RWPE2 (cell line): ENCODE measurements at regions not wholly inside any gene's neighbourhood (a gene's known extent, or its start where the extent isn't known, plus 50 kb on each side); places are given as distances from the start of the nearest gene placed in this dataset.

Experiments
- ATAC-seq: fragments of 200-7000 bp; cut with Tn5 transposase; 3 replicates; pipeline ENCODE4 v1.9.1; 2021; ENCODE audit warnings: low read depth
- DNase-seq: peaks from one replicate; pipeline ENCODE4 v3.0.0-alpha.2; 2020; ENCODE audit warnings: low spot score
- H3K27ac ChIP-seq: fragments of 450-650 bp; 2 replicates; pipeline ENCODE4 v1.5.1; 2017; ENCODE audit warnings: mild to moderate bottlenecking; ENCODE audit not compliant: poor library complexity, severe bottlenecking
- H3K27me3 ChIP-seq: fragments of 250-450 bp; sonication (Bioruptor Pico); 2 replicates; pipeline ENCODE4 v1.5.1; 2021; ENCODE audit warnings: mild to moderate bottlenecking, moderate library complexity; ENCODE audit not compliant: insufficient read depth, poor library complexity, severe bottlenecking
- H3K36me3 ChIP-seq: fragments of 250-450 bp; sonication (Bioruptor Pico); 2 replicates; pipeline ENCODE4 v1.5.1; 2020; ENCODE audit warnings: low read depth, mild to moderate bottlenecking, moderate library complexity
- H3K4me1 ChIP-seq: fragments of 250-450 bp; sonication (Bioruptor Pico); 2 replicates; pipeline ENCODE4 v1.5.1; 2021; ENCODE audit warnings: mild to moderate bottlenecking, moderate library complexity; ENCODE audit not compliant: insufficient read depth, poor library complexity, severe bottlenecking
- H3K4me3 ChIP-seq: fragments of 250-450 bp; sonication (Bioruptor Pico); 2 replicates; pipeline ENCODE4 v1.5.1; 2021; ENCODE audit warnings: mild to moderate bottlenecking, moderate library complexity; ENCODE audit not compliant: severe bottlenecking
- H3K9me3 ChIP-seq: fragments of 250-450 bp; sonication (Bioruptor Pico); 2 replicates; pipeline ENCODE4 v1.5.1; 2021; ENCODE audit warnings: mild to moderate bottlenecking, moderate library complexity; ENCODE audit not compliant: severe bottlenecking
- TF ChIP-seq, protein P1 (sequence below): fragments of 450-650 bp; IDR thresholded peaks from one replicate; pipeline ENCODE4 v1.5.1; 2017; ENCODE audit warnings: mild to moderate bottlenecking, moderate library complexity; ENCODE audit not compliant: poor library complexity, severe bottlenecking

DNA sequence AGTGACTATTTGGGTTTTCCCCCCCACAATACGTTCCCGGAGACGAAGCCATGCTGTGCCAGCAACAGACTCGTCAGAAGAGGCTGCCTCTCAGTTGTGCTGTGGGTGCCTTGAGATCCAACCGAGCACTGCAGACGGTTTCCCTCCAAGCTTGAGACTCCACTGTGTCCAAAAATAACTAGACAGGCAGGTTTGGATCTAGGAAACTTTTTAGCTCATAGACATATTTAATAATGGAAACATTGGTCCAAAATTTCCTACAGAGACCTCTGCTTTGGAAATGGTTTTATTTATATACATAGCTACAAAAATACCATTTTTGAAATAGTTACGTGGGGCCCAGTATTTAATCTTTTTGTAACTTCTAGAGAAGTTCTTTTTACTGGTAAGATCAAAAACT is 63.1 kb upstream of the SPATS2L start:
- Histone ChIP-seq H3K36me3 (no peaks in the 10 kb centered on the region), H3K27me3 (no peaks in the 10 kb centered on the region), H3K9me3 (no peaks in the 10 kb centered on the region), H3K4me1 (no peaks in the 10 kb centered on the region), H3K4me3 (no peak overlapping the region), H3K27ac (no peak overlapping the region)
- TF ChIP-seq, protein P1, sequence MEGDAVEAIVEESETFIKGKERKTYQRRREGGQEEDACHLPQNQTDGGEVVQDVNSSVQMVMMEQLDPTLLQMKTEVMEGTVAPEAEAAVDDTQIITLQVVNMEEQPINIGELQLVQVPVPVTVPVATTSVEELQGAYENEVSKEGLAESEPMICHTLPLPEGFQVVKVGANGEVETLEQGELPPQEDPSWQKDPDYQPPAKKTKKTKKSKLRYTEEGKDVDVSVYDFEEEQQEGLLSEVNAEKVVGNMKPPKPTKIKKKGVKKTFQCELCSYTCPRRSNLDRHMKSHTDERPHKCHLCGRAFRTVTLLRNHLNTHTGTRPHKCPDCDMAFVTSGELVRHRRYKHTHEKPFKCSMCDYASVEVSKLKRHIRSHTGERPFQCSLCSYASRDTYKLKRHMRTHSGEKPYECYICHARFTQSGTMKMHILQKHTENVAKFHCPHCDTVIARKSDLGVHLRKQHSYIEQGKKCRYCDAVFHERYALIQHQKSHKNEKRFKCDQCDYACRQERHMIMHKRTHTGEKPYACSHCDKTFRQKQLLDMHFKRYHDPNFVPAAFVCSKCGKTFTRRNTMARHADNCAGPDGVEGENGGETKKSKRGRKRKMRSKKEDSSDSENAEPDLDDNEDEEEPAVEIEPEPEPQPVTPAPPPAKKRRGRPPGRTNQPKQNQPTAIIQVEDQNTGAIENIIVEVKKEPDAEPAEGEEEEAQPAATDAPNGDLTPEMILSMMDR: no peak
- ATAC-seq: no peak
- DNase-seq: no peak

DNA sequence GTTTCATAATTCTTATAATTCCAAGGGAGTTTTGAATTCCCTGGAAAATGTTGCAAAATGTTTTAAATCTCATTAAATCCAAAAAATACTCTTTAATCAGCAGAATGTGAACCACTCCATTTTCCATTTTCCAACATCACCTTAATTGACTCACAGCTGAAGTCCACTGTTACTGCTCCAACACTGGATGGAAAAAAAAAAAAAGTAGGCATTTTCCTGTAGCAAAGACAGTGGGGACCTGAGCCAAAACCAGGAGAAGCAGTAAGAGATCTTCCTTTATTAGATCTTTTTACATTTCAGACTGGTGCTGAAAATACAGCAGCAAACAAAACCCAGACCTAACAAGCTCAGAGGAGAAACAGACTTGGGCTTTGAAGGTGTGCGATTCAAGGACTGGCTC is 62.4 kb upstream of the SPATS2L start:
- no peaks in the 10 kb centered on the region for H3K4me1 ChIP-seq
- no peaks in the 10 kb centered on the region for H3K27me3 ChIP-seq
- H3K4me3 ChIP-seq: no peak overlapping the region
- no peak for DNase-seq
- no peaks in the 10 kb centered on the region for H3K9me3 ChIP-seq
- ATAC-seq: no peak
- no peaks in the 10 kb centered on the region for H3K36me3 ChIP-seq
- TF ChIP-seq, protein P1: no peak
- H3K27ac ChIP-seq: no peak overlapping the region

DNA sequence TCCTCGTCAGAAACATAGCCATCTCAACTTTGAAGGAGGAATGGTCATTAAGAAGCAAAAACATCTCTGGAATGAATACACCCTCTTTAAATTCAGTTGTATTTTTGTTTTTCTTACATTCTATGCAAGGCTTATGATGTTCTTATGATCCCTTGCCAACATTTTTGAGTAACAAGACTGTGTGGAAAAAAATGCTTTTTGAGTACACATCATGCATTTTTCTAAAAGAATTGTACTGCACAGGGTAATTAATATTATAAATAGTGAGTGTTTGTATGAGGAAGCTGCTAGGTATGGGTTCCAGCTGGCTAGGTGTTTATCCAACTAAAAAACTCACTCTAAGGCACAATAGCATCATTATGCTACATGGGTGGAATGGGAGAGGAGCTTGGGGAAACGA is 59.0 kb upstream of the SPATS2L start:
- H3K4me1 ChIP-seq: no peaks in the 10 kb centered on the region
- H3K9me3 ChIP-seq: no peaks in the 10 kb centered on the region
- TF ChIP-seq, protein P1: no peak
- DNase-seq (no peak), ATAC-seq (no peak)
- H3K4me3 ChIP-seq: no peak overlapping the region
- no peaks in the 10 kb centered on the region for H3K36me3 ChIP-seq
- H3K27ac ChIP-seq: no peak overlapping the region
- no peaks in the 10 kb centered on the region for H3K27me3 ChIP-seq

DNA sequence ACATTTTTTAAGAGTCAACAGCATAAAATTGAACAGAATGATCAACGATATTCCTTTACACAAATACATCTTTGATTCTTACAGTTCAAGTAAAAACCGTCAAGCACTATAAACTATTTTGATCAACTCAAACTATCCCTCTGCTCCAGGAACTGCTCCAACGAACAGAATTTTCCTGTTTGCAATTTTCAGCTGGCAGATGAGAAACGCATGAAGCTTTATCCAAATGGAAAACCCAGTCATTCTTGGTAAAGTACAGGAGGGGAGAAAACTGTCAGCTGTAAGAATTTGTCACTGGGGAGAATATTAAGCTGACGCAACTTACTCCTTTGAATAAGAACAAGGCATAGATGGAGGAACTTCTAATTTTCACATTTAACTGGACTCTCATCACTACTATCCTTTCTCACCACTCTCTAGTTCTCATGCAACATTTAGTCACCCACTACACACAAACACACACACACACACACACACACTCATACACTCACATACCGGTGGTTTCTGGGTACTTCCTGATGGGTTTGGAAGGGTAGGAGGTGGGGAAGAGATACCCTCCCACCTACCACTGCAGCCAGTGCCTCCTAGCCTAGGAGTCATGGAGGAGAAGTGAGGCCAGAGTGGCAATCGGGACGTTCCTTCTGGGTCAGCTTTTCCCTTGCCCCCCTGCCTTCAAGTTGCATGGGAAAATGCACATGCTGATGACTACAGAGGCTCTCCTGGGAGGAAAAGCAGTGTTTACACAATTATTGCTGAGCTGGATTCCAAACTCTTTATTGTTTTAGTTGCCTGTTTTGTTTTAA is 54.0 kb upstream of the SPATS2L start:
- no peaks in the 10 kb centered on the region for H3K27me3 ChIP-seq
- no peak overlapping the region for H3K27ac ChIP-seq
- no peaks in the 10 kb centered on the region for H3K9me3 ChIP-seq
- DNase-seq (no peak), ATAC-seq (no peak)
- TF ChIP-seq, protein P1: no peak
- H3K36me3 ChIP-seq: no peaks in the 10 kb centered on the region
- H3K4me3 ChIP-seq: no peak overlapping the region
- H3K4me1 ChIP-seq: no peaks in the 10 kb centered on the region

DNA sequence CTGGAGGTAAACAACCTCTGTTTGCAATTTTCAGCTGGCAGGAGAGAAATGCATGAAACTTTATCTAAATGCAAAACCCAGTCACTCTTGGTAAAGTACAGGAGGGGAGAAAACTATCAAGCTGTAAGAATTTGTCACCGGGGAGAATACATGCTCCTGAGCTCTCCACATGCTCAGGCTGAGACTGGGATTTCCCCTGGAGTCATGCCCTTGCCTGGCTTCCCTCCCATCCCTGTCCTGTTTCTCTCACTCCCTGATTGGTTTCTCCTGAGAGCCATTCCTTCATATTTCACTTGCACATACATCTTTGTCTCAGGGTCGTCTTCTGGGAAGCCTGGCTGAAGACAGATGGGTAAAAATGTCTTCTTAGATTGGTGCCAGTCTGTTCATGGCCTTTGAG is 52.9 kb upstream of the SPATS2L start:
- no peak overlapping the region for H3K4me3 ChIP-seq
- TF ChIP-seq, protein P1: no peak
- no peak for ATAC-seq
- H3K9me3 ChIP-seq: no peaks in the 10 kb centered on the region
- DNase-seq: no peak
- H3K4me1 ChIP-seq: peaks cover under 1% of the 10 kb centered on the region
- no peaks in the 10 kb centered on the region for H3K36me3 ChIP-seq
- H3K27ac ChIP-seq: no peak overlapping the region
- no peaks in the 10 kb centered on the region for H3K27me3 ChIP-seq
